ENCODE measurements at regions not wholly inside any gene's neighbourhood (a gene's known extent, or its start where the extent isn't known, plus 50 kb on each side); places are given as distances from the start of the nearest gene placed in this dataset.

GRCh38 chr4:125836597-125837195 lies 521.9 kb downstream of the FAT4 start:
- no peak for DNase-seq (ENCODE audit: low read depth)
- no peak overlapping the region for H3K4me3 ChIP-seq (ENCODE audit: low read length)
- no peak for TF ChIP-seq CTCF (conservative IDR thresholded peaks at IDR 0.05; ENCODE audit: low read length)

- TF ChIP-seq CTCF (conservative IDR thresholded peaks at IDR 0.05; ENCODE audit: low read length): no peak
- no peak for DNase-seq (ENCODE audit: low read depth)
- H3K4me3 ChIP-seq (ENCODE audit: low read length): no peak overlapping the region
Measured at GRCh38 chr4:125837493-125838201, 522.9 kb downstream of the FAT4 start.

GRCh38 chr4:125838202-125838601 lies 523.4 kb downstream of the FAT4 start:
- no peak for DNase-seq (ENCODE audit: low read depth)
- no peak overlapping the region for H3K4me3 ChIP-seq (ENCODE audit: low read length)
- no peak for TF ChIP-seq CTCF (conservative IDR thresholded peaks at IDR 0.05; ENCODE audit: low read length)

GRCh38 chr4:125838924-125839323 lies 524.2 kb downstream of the FAT4 start:
- DNase-seq (ENCODE audit: low read depth): no peak
- no peak overlapping the region for H3K4me3 ChIP-seq (ENCODE audit: low read length)
- no peak for TF ChIP-seq CTCF (conservative IDR thresholded peaks at IDR 0.05; ENCODE audit: low read length)

- no peak for DNase-seq (ENCODE audit: low read depth)
- no peak for TF ChIP-seq CTCF (conservative IDR thresholded peaks at IDR 0.05; ENCODE audit: low read length)
- H3K4me3 ChIP-seq (ENCODE audit: low read length): no peak overlapping the region
Measured at GRCh38 chr4:125843947-125844346, 529.2 kb downstream of the FAT4 start.

- no peak for TF ChIP-seq CTCF (conservative IDR thresholded peaks at IDR 0.05; ENCODE audit: low read length)
- no peak for DNase-seq (ENCODE audit: low read depth)
Measured at GRCh38 chr4:125847518-125847917, 532.8 kb downstream of the FAT4 start.

GRCh38 chr4:125849869-125850268 lies 535.1 kb downstream of the FAT4 start:
- no peak overlapping the region for H3K4me3 ChIP-seq (ENCODE audit: low read length)
- peak; percentile 84 for DNase-seq (ENCODE audit: low read depth)
- no peak for TF ChIP-seq CTCF (conservative IDR thresholded peaks at IDR 0.05; ENCODE audit: low read length)

More at GRCh38 chr4:125847518-125847917, 532.8 kb downstream of the FAT4 start:
- H3K4me3 ChIP-seq (ENCODE audit: low read length): no peak overlapping the region
